ENCODE measurements at regions not wholly inside any gene's neighbourhood (a gene's known extent, or its start where the extent isn't known, plus 50 kb on each side); places are given as distances from the start of the nearest gene placed in this dataset.

DNA sequence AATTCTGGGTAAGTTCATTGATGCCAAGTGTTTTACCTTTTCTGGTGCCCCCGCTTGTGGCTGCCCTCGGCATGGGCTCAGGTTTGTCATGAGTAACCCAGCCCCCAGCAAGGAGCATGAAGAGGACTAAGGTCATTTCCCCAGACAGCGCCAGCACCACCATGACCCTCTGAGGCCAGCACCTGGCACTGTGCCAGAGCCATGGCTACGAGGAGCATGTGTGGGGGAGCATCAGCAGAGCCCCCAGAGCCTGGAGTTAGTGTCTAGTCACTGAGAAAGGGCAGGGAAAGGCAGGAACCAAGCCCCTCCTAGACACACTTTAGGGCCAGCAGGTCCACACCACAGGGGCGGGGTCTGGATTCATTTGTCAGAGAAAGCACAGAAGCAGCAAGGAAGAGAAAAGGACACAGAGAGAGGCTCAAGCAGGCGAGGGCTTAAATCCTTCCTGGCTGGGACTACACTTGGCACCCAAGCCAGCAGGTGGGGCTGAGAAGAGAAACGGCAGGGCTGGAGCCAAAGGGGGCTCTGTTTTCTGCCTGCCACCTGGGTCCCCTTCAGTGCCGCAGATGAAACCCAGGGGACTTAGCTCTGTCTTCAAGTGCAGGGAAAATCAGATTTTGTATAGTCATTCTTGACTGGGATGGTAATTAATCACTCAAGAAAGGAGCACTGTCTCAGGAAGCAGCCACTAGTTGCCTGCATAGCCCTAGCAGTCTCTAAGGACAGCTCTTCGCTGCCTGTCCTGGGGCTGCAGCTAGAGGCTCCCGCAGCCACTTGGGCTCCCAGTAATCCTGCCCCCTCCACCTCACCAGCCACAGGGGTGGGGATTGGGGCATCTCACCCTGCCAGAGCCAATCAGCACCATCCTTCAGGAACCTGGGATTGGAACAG lies 79.6 kb upstream of the ZC3H12A start:
- Histone ChIP-seq H3K79me2 (ENCODE audit: insufficient read depth, low read length) (no peaks in the 10 kb centered on the region), H3K27ac (ENCODE audit: low read depth, low read length) (no peak overlapping the region), H3K27me3 (ENCODE audit: low read length) (no peaks in the 10 kb centered on the region), H3K9me2 (replicated peaks; ENCODE audit: insufficient read depth, low read length) (no peaks in the 10 kb centered on the region), H4K20me1 (ENCODE audit: low read depth, low read length) (no peaks in the 10 kb centered on the region), H3K4me2 (ENCODE audit: low read depth, low read length, poor library complexity, severe bottlenecking) (no peak overlapping the region), H3K9ac (ENCODE audit: low read length) (no peak overlapping the region), H2AFZ (ENCODE audit: low read depth, low read length, severe bottlenecking) (no peak overlapping the region), H3F3A (ENCODE audit: insufficient read depth) (no peaks in the 10 kb centered on the region), H3K9me3 (ENCODE audit: insufficient read depth, low read length) (no peaks in the 10 kb centered on the region), H3K4me3 (ENCODE audit: insufficient read depth, low read length, poor library complexity, severe bottlenecking) (no peak overlapping the region), H3K36me3 (ENCODE audit: low read length) (no peaks in the 10 kb centered on the region)
- TF ChIP-seq, protein P1, sequence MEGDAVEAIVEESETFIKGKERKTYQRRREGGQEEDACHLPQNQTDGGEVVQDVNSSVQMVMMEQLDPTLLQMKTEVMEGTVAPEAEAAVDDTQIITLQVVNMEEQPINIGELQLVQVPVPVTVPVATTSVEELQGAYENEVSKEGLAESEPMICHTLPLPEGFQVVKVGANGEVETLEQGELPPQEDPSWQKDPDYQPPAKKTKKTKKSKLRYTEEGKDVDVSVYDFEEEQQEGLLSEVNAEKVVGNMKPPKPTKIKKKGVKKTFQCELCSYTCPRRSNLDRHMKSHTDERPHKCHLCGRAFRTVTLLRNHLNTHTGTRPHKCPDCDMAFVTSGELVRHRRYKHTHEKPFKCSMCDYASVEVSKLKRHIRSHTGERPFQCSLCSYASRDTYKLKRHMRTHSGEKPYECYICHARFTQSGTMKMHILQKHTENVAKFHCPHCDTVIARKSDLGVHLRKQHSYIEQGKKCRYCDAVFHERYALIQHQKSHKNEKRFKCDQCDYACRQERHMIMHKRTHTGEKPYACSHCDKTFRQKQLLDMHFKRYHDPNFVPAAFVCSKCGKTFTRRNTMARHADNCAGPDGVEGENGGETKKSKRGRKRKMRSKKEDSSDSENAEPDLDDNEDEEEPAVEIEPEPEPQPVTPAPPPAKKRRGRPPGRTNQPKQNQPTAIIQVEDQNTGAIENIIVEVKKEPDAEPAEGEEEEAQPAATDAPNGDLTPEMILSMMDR (IDR thresholded peaks at IDR 0.05; ENCODE audit: insufficient read depth, low read length, poor library complexity, severe bottlenecking), result no peak
- TF ChIP-seq EZH2phosphoT487 (conservative IDR thresholded peaks at IDR 0.05; ENCODE audit: low read length), result no peak

DNA sequence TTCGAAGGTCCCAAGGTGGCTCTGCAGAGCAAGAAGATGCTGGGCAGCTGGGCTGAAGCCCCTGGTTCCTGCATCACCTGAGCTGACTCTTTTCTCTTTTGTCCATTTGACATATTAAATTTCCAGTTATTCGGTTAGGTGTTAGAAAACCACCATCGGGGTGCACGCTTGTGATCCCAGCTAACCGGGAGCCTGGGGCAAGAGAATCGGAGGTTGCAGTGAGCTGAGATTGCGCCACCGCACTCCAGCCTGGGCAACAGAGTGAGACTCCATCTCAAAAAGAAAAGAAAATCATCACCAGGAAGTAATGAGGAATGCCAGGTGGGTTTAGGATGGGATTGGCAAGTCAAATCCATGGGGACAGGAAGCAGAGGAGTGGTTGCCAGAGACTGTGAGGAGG lies 76.3 kb upstream of the ZC3H12A start:
- TF ChIP-seq EZH2phosphoT487 (conservative IDR thresholded peaks at IDR 0.05; ENCODE audit: low read length), result no peak
- TF ChIP-seq, protein P1 (IDR thresholded peaks at IDR 0.05; ENCODE audit: insufficient read depth, low read length, poor library complexity, severe bottlenecking), result no peak
- no peak overlapping the region for H3K27ac ChIP-seq (ENCODE audit: low read depth, low read length)
- H2AFZ ChIP-seq (ENCODE audit: low read depth, low read length, severe bottlenecking), result no peak overlapping the region
- H3K27me3 ChIP-seq (ENCODE audit: low read length), result no peaks in the 10 kb centered on the region
- H3K4me2 ChIP-seq (ENCODE audit: low read depth, low read length, poor library complexity, severe bottlenecking), result no peak overlapping the region
- H3K79me2 ChIP-seq (ENCODE audit: insufficient read depth, low read length), result no peaks in the 10 kb centered on the region
- no peaks in the 10 kb centered on the region for H3F3A ChIP-seq (ENCODE audit: insufficient read depth)
- H3K36me3 ChIP-seq (ENCODE audit: low read length), result no peaks in the 10 kb centered on the region
- H3K4me3 ChIP-seq (ENCODE audit: insufficient read depth, low read length, poor library complexity, severe bottlenecking), result no peak overlapping the region
- H3K9ac ChIP-seq (ENCODE audit: low read length), result no peak overlapping the region
- no peaks in the 10 kb centered on the region for H3K9me3 ChIP-seq (ENCODE audit: insufficient read depth, low read length)
- no peaks in the 10 kb centered on the region for H3K9me2 ChIP-seq (replicated peaks; ENCODE audit: insufficient read depth, low read length)
- no peaks in the 10 kb centered on the region for H4K20me1 ChIP-seq (ENCODE audit: low read depth, low read length)

DNA sequence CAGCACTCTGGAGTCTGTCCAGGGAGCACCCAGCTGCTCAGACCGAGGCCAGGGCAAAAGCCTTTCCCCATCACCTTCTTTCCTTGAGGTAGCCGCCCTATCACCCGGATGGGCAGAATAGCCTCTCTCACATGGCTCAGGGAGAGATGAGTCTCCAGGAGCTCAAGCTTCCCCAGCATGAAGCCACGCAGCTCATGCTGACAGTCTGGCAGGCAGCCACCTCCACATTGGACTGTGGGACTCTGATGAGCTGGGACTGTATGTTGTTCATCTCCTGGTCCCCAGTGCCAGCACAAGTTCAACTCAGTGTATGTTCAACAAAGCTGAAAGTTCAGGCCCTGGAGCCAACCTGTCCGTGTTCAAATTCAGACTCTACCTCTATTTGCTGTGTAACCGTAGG lies 75.2 kb upstream of the ZC3H12A start:
- H3F3A ChIP-seq (ENCODE audit: insufficient read depth), result no peaks in the 10 kb centered on the region
- H3K36me3 ChIP-seq (ENCODE audit: low read length), result no peaks in the 10 kb centered on the region
- no peaks in the 10 kb centered on the region for H3K79me2 ChIP-seq (ENCODE audit: insufficient read depth, low read length)
- H3K4me3 ChIP-seq (ENCODE audit: insufficient read depth, low read length, poor library complexity, severe bottlenecking), result no peak overlapping the region
- no peak overlapping the region for H3K4me2 ChIP-seq (ENCODE audit: low read depth, low read length, poor library complexity, severe bottlenecking)
- H4K20me1 ChIP-seq (ENCODE audit: low read depth, low read length), result no peaks in the 10 kb centered on the region
- H3K27me3 ChIP-seq (ENCODE audit: low read length), result no peaks in the 10 kb centered on the region
- no peaks in the 10 kb centered on the region for H3K9me2 ChIP-seq (replicated peaks; ENCODE audit: insufficient read depth, low read length)
- H3K9ac ChIP-seq (ENCODE audit: low read length), result no peak overlapping the region
- no peak for TF ChIP-seq EZH2phosphoT487 (conservative IDR thresholded peaks at IDR 0.05; ENCODE audit: low read length)
- TF ChIP-seq, protein P1 (IDR thresholded peaks at IDR 0.05; ENCODE audit: insufficient read depth, low read length, poor library complexity, severe bottlenecking), result no peak
- no peaks in the 10 kb centered on the region for H3K9me3 ChIP-seq (ENCODE audit: insufficient read depth, low read length)
- no peak overlapping the region for H3K27ac ChIP-seq (ENCODE audit: low read depth, low read length)
- no peak overlapping the region for H2AFZ ChIP-seq (ENCODE audit: low read depth, low read length, severe bottlenecking)

Measured in SU-DHL-6 (cell line).